Vagina (tissue), 2 donors: ENCODE measurements at regions not wholly inside any gene's neighbourhood (a gene's known extent, or its start where the extent isn't known, plus 50 kb on each side); places are given as distances from the start of the nearest gene placed in this dataset.

Source experiments
- CTCF ChIP-seq, 3 experiments: fragments of 450-650 bp in 2 of 3; fragments of 200-600 bp in 1 of 3; sonication (generic) in 1 of 3; IDR thresholded peaks; one replicate each; pipeline ENCODE4 v1.5.1; 2017 to 2019; ENCODE audit warnings: antibody characterized with exemption in 3 of 3, mild to moderate bottlenecking in 2 of 3, moderate library complexity in 2 of 3
- POLR2A ChIP-seq, 2 donors: fragments of 450-650 bp; IDR thresholded peaks; one replicate each; pipeline ENCODE4 v1.6.1; 2017; ENCODE audit warnings: antibody characterized with exemption in 2 of 2, mild to moderate bottlenecking in 2 of 2, moderate library complexity in 2 of 2
- POLR2AphosphoS5 ChIP-seq, 2 donors: sonication (generic); formaldehyde crosslinking; IDR thresholded peaks; one replicate each; pipeline ENCODE4 v1.9.0; 2017; ENCODE audit warnings: antibody characterized with exemption in 2 of 2, mild to moderate bottlenecking in 2 of 2, low read depth in 1 of 2; ENCODE audit not compliant: insufficient read depth in 1 of 2

GRCh38 chr1:82752046-82752445 lies 951.3 kb downstream of the ADGRL2 start:
- TF ChIP-seq POLR2AphosphoS5 (IDR thresholded peaks at IDR 0.05; ENCODE audit: insufficient read depth in 1 of 2, low read depth in 1 of 2): no peak
- TF ChIP-seq CTCF (IDR thresholded peaks at IDR 0.05): no peak
- no peak for TF ChIP-seq POLR2A (IDR thresholded peaks at IDR 0.05)
